Parathyroid adenoma (tissue), 2 donors: ENCODE measurements at regions not wholly inside any gene's neighbourhood (a gene's known extent, or its start where the extent isn't known, plus 50 kb on each side); places are given as distances from the start of the nearest gene placed in this dataset.

Experiments
- H2AFZ ChIP-seq: fragments of 300-600 bp; sonication (generic); one replicate; pipeline ENCODE4 v1.7.0; 2017; ENCODE audit warnings: antibody characterized with exemption, mild to moderate bottlenecking
- H3K27ac ChIP-seq: fragments of 300-600 bp; sonication (generic); one replicate; pipeline ENCODE4 v1.7.0; 2017
- H3K27me3 ChIP-seq: fragments of 300-600 bp; sonication (generic); one replicate; pipeline ENCODE4 v1.7.0; 2017; ENCODE audit warnings: low read length; ENCODE audit not compliant: control insufficient read depth, insufficient read depth
- H3K36me3 ChIP-seq: fragments of 300-600 bp; sonication (generic); one replicate; pipeline ENCODE4 v1.7.0; 2017; ENCODE audit warnings: low read length; ENCODE audit not compliant: control insufficient read depth, insufficient read depth
- H3K4me1 ChIP-seq: fragments of 300-600 bp; sonication (generic); one replicate; pipeline ENCODE4 v1.7.0; 2017; ENCODE audit warnings: control low read depth
- H3K4me2 ChIP-seq: fragments of 300-600 bp; sonication (generic); one replicate; pipeline ENCODE4 v1.7.0; 2017; ENCODE audit warnings: low read length
- H3K4me3 ChIP-seq: fragments of 300-600 bp; sonication (generic); one replicate; pipeline ENCODE4 v1.7.0; 2017; ENCODE audit warnings: low read depth, low read length
- H3K79me2 ChIP-seq: fragments of 300-600 bp; sonication (generic); one replicate; pipeline ENCODE4 v1.7.0; 2017; ENCODE audit warnings: control low read depth
- H3K9ac ChIP-seq: fragments of 300-600 bp; sonication (generic); one replicate; pipeline ENCODE4 v1.7.0; 2017; ENCODE audit warnings: mild to moderate bottlenecking
- H3K9me3 ChIP-seq: fragments of 300-600 bp; sonication (generic); one replicate; pipeline ENCODE4 v1.7.0; 2017; ENCODE audit warnings: low read length; ENCODE audit not compliant: control insufficient read depth
- TF ChIP-seq, protein P1 (sequence below): fragments of 300-600 bp; sonication (generic); IDR thresholded peaks from one replicate; pipeline ENCODE4 v1.7.0; 2017; ENCODE audit warnings: antibody characterized with exemption, mild to moderate bottlenecking
- donor health status: primary hyperparathyroidism.

GRCh38 chr3:161444694-161445077 is 51.9 kb upstream of the OTOL1 start:
- H2AFZ ChIP-seq: no peak overlapping the region
- H3K27me3 ChIP-seq: no peaks in the 10 kb centered on the region
- no peak overlapping the region for H3K4me3 ChIP-seq
- H3K4me2 ChIP-seq: no peak overlapping the region
- no peaks in the 10 kb centered on the region for H3K9me3 ChIP-seq
- no peak overlapping the region for H3K27ac ChIP-seq
- H3K4me1 ChIP-seq: no peaks in the 10 kb centered on the region
- no peaks in the 10 kb centered on the region for H3K36me3 ChIP-seq
- TF ChIP-seq, protein P1, sequence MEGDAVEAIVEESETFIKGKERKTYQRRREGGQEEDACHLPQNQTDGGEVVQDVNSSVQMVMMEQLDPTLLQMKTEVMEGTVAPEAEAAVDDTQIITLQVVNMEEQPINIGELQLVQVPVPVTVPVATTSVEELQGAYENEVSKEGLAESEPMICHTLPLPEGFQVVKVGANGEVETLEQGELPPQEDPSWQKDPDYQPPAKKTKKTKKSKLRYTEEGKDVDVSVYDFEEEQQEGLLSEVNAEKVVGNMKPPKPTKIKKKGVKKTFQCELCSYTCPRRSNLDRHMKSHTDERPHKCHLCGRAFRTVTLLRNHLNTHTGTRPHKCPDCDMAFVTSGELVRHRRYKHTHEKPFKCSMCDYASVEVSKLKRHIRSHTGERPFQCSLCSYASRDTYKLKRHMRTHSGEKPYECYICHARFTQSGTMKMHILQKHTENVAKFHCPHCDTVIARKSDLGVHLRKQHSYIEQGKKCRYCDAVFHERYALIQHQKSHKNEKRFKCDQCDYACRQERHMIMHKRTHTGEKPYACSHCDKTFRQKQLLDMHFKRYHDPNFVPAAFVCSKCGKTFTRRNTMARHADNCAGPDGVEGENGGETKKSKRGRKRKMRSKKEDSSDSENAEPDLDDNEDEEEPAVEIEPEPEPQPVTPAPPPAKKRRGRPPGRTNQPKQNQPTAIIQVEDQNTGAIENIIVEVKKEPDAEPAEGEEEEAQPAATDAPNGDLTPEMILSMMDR: no peak
- H3K9ac ChIP-seq: no peak overlapping the region
- H3K79me2 ChIP-seq: no peaks in the 10 kb centered on the region

- no peak overlapping the region for H3K4me2 ChIP-seq
- no peaks in the 10 kb centered on the region for H3K9me3 ChIP-seq
- H3K9ac ChIP-seq: no peak overlapping the region
- no peak overlapping the region for H2AFZ ChIP-seq
- H3K4me3 ChIP-seq: no peak overlapping the region
- no peaks in the 10 kb centered on the region for H3K79me2 ChIP-seq
- H3K4me1 ChIP-seq: no peaks in the 10 kb centered on the region
- TF ChIP-seq, protein P1: no peak
- no peaks in the 10 kb centered on the region for H3K36me3 ChIP-seq
- H3K27ac ChIP-seq: no peak overlapping the region
- no peaks in the 10 kb centered on the region for H3K27me3 ChIP-seq
These were observed 52.5 kb upstream of the OTOL1 start for GRCh38 chr3:161443921-161444693.

DNA sequence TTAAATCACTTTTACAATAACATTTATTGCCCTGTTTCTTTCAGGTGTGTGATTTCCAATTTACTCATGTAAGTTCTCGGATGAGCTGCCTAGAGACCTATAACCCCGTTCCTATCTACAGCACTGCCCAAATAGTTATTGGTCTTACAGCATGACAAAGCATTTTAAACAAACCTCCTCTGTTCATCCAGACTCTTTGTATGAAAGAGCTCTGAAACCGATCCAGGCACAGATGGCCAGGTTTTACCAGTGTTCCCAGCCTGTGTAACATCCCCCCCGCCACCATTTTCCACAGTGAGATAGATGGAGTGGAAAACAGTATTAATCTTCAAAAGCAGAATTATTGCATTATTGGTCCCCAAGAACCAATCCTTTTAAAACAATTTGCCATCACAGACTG is 59.0 kb upstream of the SPTSSB start:
- Histone ChIP-seq H2AFZ (no peak overlapping the region), H3K27ac (no peak overlapping the region), H3K36me3 (no peaks in the 10 kb centered on the region), H3K9me3 (no peaks in the 10 kb centered on the region), H3K4me2 (no peak overlapping the region), H3K9ac (no peak overlapping the region), H3K79me2 (no peaks in the 10 kb centered on the region), H3K4me1 (no peaks in the 10 kb centered on the region), H3K4me3 (no peak overlapping the region), H3K27me3 (no peaks in the 10 kb centered on the region)
- TF ChIP-seq, protein P1: no peak

- Histone ChIP-seq H3K4me1 (no peaks in the 10 kb centered on the region), H3K4me3 (no peak overlapping the region), H3K27me3 (no peaks in the 10 kb centered on the region), H3K4me2 (no peak overlapping the region), H3K9me3 (no peaks in the 10 kb centered on the region), H2AFZ (no peak overlapping the region), H3K27ac (no peak overlapping the region), H3K36me3 (no peaks in the 10 kb centered on the region), H3K9ac (no peak overlapping the region), H3K79me2 (no peaks in the 10 kb centered on the region)
- TF ChIP-seq, protein P1: no peak
These were observed 56.0 kb upstream of the SPTSSB start for GRCh38 chr3:161427347-161427746.

DNA sequence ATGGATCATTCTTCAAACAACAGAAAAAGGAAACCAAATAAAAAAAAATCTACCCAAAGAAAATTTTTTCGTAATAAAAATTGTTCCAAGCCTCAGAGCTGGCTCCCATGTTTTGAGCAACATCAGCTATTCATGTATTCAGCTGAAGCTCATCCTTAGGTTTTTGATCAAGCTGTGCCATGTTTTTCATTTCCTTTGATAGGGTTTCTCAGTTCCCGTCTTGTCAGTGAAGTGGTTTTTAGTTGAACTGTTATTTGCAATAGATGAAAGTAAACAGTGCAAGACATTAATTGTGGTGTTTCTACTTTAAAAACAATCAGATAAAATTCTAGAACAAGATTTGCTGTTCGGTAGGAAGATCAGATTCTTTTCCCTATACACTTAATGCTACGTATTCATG is 55.4 kb upstream of the SPTSSB start:
- no peaks in the 10 kb centered on the region for H3K9me3 ChIP-seq
- H3K4me1 ChIP-seq: no peaks in the 10 kb centered on the region
- TF ChIP-seq, protein P1: no peak
- no peak overlapping the region for H3K9ac ChIP-seq
- H3K27ac ChIP-seq: no peak overlapping the region
- H3K4me2 ChIP-seq: no peak overlapping the region
- no peaks in the 10 kb centered on the region for H3K27me3 ChIP-seq
- H3K79me2 ChIP-seq: no peaks in the 10 kb centered on the region
- no peaks in the 10 kb centered on the region for H3K36me3 ChIP-seq
- H3K4me3 ChIP-seq: no peak overlapping the region
- no peak overlapping the region for H2AFZ ChIP-seq
